HepG2 (cell line): ENCODE measurements at regions not wholly inside any gene's neighbourhood (a gene's known extent, or its start where the extent isn't known, plus 50 kb on each side); places are given as distances from the start of the nearest gene placed in this dataset.

ENCODE experiments used
- ATAC-seq: fragments of 200-7000 bp; cut with Tn5 transposase; 3 replicates; pipeline ENCODE4 v1.9.1; 2020; ENCODE audit warnings: mild to moderate bottlenecking, moderate library complexity
- BruUV-seq: library from RNA; stranded (reverse); fragments of 400-500 nt; replicated peaks from 2 replicates; lab custom pipeline; 2021; lab: Mats Ljungman, UMichigan
- CTCF ChIA-PET: fragments of 300-600 bp; formaldehyde crosslinking; extraction: SDS; loops from one replicate; lab custom pipeline; 2021; ENCODE audit warnings: low total read pairs, inconsistent platforms, low intra/inter-chr PET ratio; lab: Yijun Ruan, JAX
- POLR2A ChIA-PET: fragments of 350-600 bp; sonication (Branson Sonifier 250); formaldehyde crosslinking; loops from one replicate; lab custom pipeline; 2020; ENCODE audit warnings: antibody characterized with exemption, inconsistent platforms; lab: Yijun Ruan, JAX
- DNase-seq: peaks from one replicate; pipeline ENCODE4 v3.0.0-alpha.2; 2015; ENCODE audit warnings: low spot score
- FAIRE-seq: peaks from 3 replicates; lab custom pipeline; 2011; peaks lifted over from hg19 to GRCh38; lab: Jason Lieb, UNC
- H2AFZ ChIP-seq: one replicate; pipeline ENCODE4 v1.6.1; 2011; ENCODE audit warnings: low read length, inconsistent platforms
- H3K27ac ChIP-seq: fragments of 300-600 bp; 3 replicates; pipeline ENCODE4 v1.8.0; 2011; ENCODE audit warnings: mixed run types, mild to moderate bottlenecking, mixed read lengths, low read length, inconsistent platforms; ENCODE audit not compliant: insufficient read depth; ENCODE audit errors: extremely low read length
- H3K27me3 ChIP-seq, 2 experiments: fragments of 200-600 bp in 1 of 2; 2 replicates in 1 of 2; 3 replicates in 1 of 2; pipeline versions ENCODE4 v1.6.0 to v1.8.0; 2011; ENCODE audit warnings: low read length in 2 of 2, mild to moderate bottlenecking in 2 of 2, moderate library complexity in 2 of 2, inconsistent platforms in 1 of 2; ENCODE audit not compliant: insufficient read depth in 2 of 2, control insufficient read depth in 1 of 2
- H3K36me3 ChIP-seq, 2 experiments: fragments of 200-600 bp in 1 of 2; replicated peaks in 1 of 2; 2 replicates in 1 of 2; 3 replicates in 1 of 2; pipeline versions ENCODE4 v1.5.1 to v1.8.0; 2011; ENCODE audit warnings: low read length in 2 of 2, inconsistent platforms in 1 of 2; ENCODE audit not compliant: insufficient read depth in 2 of 2, control insufficient read depth in 1 of 2
- H3K4me1 ChIP-seq: 2 replicates; pipeline ENCODE4 v1.5.1; 2012; ENCODE audit warnings: low read length, inconsistent platforms; ENCODE audit not compliant: insufficient read depth
- H3K4me2 ChIP-seq: 2 replicates; pipeline ENCODE4 v1.6.0; 2011; ENCODE audit warnings: low read depth, low read length, inconsistent platforms
- H3K4me3 ChIP-seq, 3 experiments: fragments of 200-600 bp in 1 of 3; sonication (generic), shearing (Covaris generic) in 1 of 3; replicated peaks in 1 of 3; 2 replicates each; pipeline ENCODE4 v1.5.1; 2011 to 2016; ENCODE audit warnings: low read length in 3 of 3, inconsistent platforms in 2 of 3, low read depth in 2 of 3, mild to moderate bottlenecking in 2 of 3, control low read depth in 1 of 3, mixed read lengths in 1 of 3; ENCODE audit not compliant: insufficient read depth in 1 of 3
- H3K79me2 ChIP-seq: one replicate; pipeline ENCODE4 v1.6.1; 2011; ENCODE audit warnings: low read length, inconsistent platforms; ENCODE audit not compliant: insufficient read depth
- H3K9ac ChIP-seq: 2 replicates; pipeline ENCODE4 v1.6.0; 2011; ENCODE audit warnings: mild to moderate bottlenecking, low read depth, low read length, inconsistent platforms; ENCODE audit not compliant: insufficient read depth
- H3K9me3 ChIP-seq: 2 replicates; pipeline ENCODE4 v1.5.1; 2012; ENCODE audit warnings: mild to moderate bottlenecking, low read length
- H4K20me1 ChIP-seq: 2 replicates; pipeline ENCODE4 v1.6.0; 2011; ENCODE audit warnings: inconsistent platforms, mild to moderate bottlenecking, low read length, moderate library complexity; ENCODE audit not compliant: insufficient read depth
- AHR ChIP-seq: IDR thresholded peaks from 2 replicates; pipeline ENCODE4 v1.6.1; 2018; ENCODE audit warnings: missing genetic modification reagents, missing compliant biosample characterization
- ARID3A ChIP-seq: IDR thresholded peaks from 2 replicates; pipeline ENCODE4 v1.6.1; 2012; ENCODE audit warnings: low read depth, low read length, improper control_type of control experiment
- CREB3 ChIP-seq: sonication (generic); formaldehyde crosslinking; IDR thresholded peaks from 2 replicates; pipeline ENCODE4 v1.5.0; 2020; ENCODE audit warnings: missing genetic modification reagents
- FOXK2 ChIP-seq: fragments of 450-650 bp; IDR thresholded peaks from 2 replicates; pipeline ENCODE4 v1.6.1; 2016
- GABPB1 ChIP-seq: IDR thresholded peaks from 2 replicates; pipeline ENCODE4 v1.6.1; 2016; ENCODE audit warnings: mild to moderate bottlenecking, missing genetic modification reagents, moderate library complexity, missing compliant biosample characterization
- HOXD1 ChIP-seq: sonication (generic); formaldehyde crosslinking; IDR thresholded peaks from 2 replicates; pipeline ENCODE4 v1.5.0; 2020; ENCODE audit warnings: missing genetic modification reagents
- IRF9 ChIP-seq: sonication (generic); formaldehyde crosslinking; IDR thresholded peaks from 2 replicates; pipeline ENCODE4 v1.8.0; 2022; ENCODE audit warnings: missing genetic modification reagents, mild to moderate bottlenecking, borderline replicate concordance
- KAT8 ChIP-seq: IDR thresholded peaks from 2 replicates; pipeline ENCODE4 v1.6.1; 2016; ENCODE audit warnings: missing genetic modification reagents, missing compliant biosample characterization
- NBN ChIP-seq: fragments of 450-650 bp; conservative IDR thresholded peaks from 2 replicates; pipeline ENCODE4 v1.6.1; 2017
- NFKB2 ChIP-seq: sonication (generic); formaldehyde crosslinking; IDR thresholded peaks from 2 replicates; pipeline ENCODE4 v1.4.0; 2020; ENCODE audit warnings: missing genetic modification reagents, borderline replicate concordance
- RAD21 ChIP-seq: fragments of 450-650 bp; formaldehyde crosslinking; IDR thresholded peaks from 2 replicates; pipeline ENCODE4 v1.5.0; 2020; ENCODE audit warnings: mild to moderate bottlenecking
- SMARCE1 ChIP-seq: fragments of 450-650 bp; IDR thresholded peaks from 2 replicates; pipeline ENCODE4 v1.6.1; 2017; ENCODE audit warnings: borderline replicate concordance
- STAG1 ChIP-seq: sonication (generic); formaldehyde crosslinking; IDR thresholded peaks from 2 replicates; pipeline ENCODE4 v1.4.0; 2020; ENCODE audit warnings: missing genetic modification reagents
- TERF1 ChIP-seq: sonication (generic); formaldehyde crosslinking; IDR thresholded peaks from 2 replicates; pipeline ENCODE4 v1.8.0; 2022; ENCODE audit warnings: mild to moderate bottlenecking, missing genetic modification reagents, moderate library complexity
- WIZ ChIP-seq: sonication (generic); formaldehyde crosslinking; IDR thresholded peaks from 2 replicates; pipeline ENCODE4 v1.5.1; 2020; ENCODE audit warnings: mild to moderate bottlenecking, missing genetic modification reagents
- ZBTB7B ChIP-seq: sonication (generic); formaldehyde crosslinking; IDR thresholded peaks from 2 replicates; pipeline ENCODE4 v1.4.0; 2020; ENCODE audit warnings: missing genetic modification reagents
- ZGPAT ChIP-seq: IDR thresholded peaks from 2 replicates; pipeline ENCODE4 v1.6.1; 2016; ENCODE audit warnings: mild to moderate bottlenecking
- ZMYM2 ChIP-seq: sonication (generic); formaldehyde crosslinking; IDR thresholded peaks from 2 replicates; pipeline ENCODE4 v1.8.0; 2022; ENCODE audit warnings: mild to moderate bottlenecking, missing genetic modification reagents
- ZNF430 ChIP-seq: sonication (generic); formaldehyde crosslinking; IDR thresholded peaks from 2 replicates; pipeline ENCODE4 v1.9.0; 2021; ENCODE audit warnings: mild to moderate bottlenecking, missing genetic modification reagents
- ZNF737 ChIP-seq: sonication (generic); formaldehyde crosslinking; IDR thresholded peaks from 2 replicates; pipeline ENCODE4 v1.5.0; 2020; ENCODE audit warnings: missing genetic modification reagents, mild to moderate bottlenecking, borderline replicate concordance
- ZNF766 ChIP-seq: sonication (generic); formaldehyde crosslinking; IDR thresholded peaks from 2 replicates; pipeline ENCODE4 v1.5.0; 2020; ENCODE audit warnings: missing genetic modification reagents, borderline replicate concordance
- WGBS: methylation state at CpG from one replicate; pipeline ENCODE4 v1.1.6; 2017; ENCODE audit warnings: low lambda C conversion rate; 5-methylcytosine and 5-hydroxymethylcytosine counted together
- in situ Hi-C: cut with HindIII; loops from 2 replicates; pipeline ENCODE4 v1.10.0; 2017; ENCODE audit warnings: low pct_unique_long_range_greater_than_20kb; ENCODE audit not compliant: extremely low pct_ligation_motif_present
- intact Hi-C: fragments of 100-400 bp; cut with micrococcal nuclease; formaldehyde crosslinking; loops from one replicate; pipeline ENCODE4 v1.10.0; 2022; ENCODE audit not compliant: unreplicated experiment

GRCh38 chr2:138846216-138846821 is 66.1 kb upstream of the NXPH2 start:
- FAIRE-seq (no peak), ATAC-seq (peak; percentile 91), DNase-seq (peak; percentile 34)
- 28% methylated on average over 8 of the region's 8 CpGs for WGBS
- intact Hi-C loops (loop anchor here (1.0 kb wide), 1 partner anchor 185 kb away; no protein-coding TSS in a partner anchor), in situ Hi-C loops (no loop called here)
- Histone ChIP-seq H4K20me1 (no peaks in the 10 kb centered on the region), H3K9me3 (no peaks in the 10 kb centered on the region), H3K79me2 (no peaks in the 10 kb centered on the region), H2AFZ (no peak overlapping the region), H3K27me3 (no peaks in the 10 kb centered on the region), H3K4me2 (no peak overlapping the region), H3K4me3 (no peak overlapping the region), H3K36me3 (no peaks in the 10 kb centered on the region), H3K4me1 (no peaks in the 10 kb centered on the region), H3K9ac (no peak overlapping the region), H3K27ac (no peak overlapping the region)
- CTCF ChIA-PET, result interaction anchor here (0.9 kb wide), 1 partner anchor 185 kb away, joined by 5 read pairs; no protein-coding TSS in a partner anchor
- BruUV-seq, result no TSS peak
- POLR2A ChIA-PET, result no interaction called here
- TF ChIP-seq AHR (CRISPR knock-in tag) (no peak), ZMYM2 (CRISPR knock-in tag) (no peak), HOXD1 (no peak), ZGPAT (CRISPR knock-in tag) (no peak), ZBTB7B (CRISPR knock-in tag) (no peak), FOXK2 (no peak), TERF1 (CRISPR knock-in tag) (no peak), NFKB2 (CRISPR knock-in tag) (no peak), RAD21 (CRISPR knock-in tag) (peak; percentile 26; the same call in 1 of the 2 replicates), GABPB1 (CRISPR knock-in tag) (no peak), ZNF430 (CRISPR knock-in tag) (no peak), CREB3 (CRISPR knock-in tag) (no peak), ZNF766 (CRISPR knock-in tag) (no peak), NBN (no peak), KAT8 (CRISPR knock-in tag) (no peak), ARID3A (peak; percentile 58; the same call in 1 of the 2 replicates), STAG1 (CRISPR knock-in tag) (peak; percentile 63), ZNF737 (CRISPR knock-in tag) (no peak), WIZ (CRISPR knock-in tag) (no peak), IRF9 (CRISPR knock-in tag) (no peak), SMARCE1 (no peak)
